ENCODE measurements at regions not wholly inside any gene's neighbourhood (a gene's known extent, or its start where the extent isn't known, plus 50 kb on each side); places are given as distances from the start of the nearest gene placed in this dataset.

DNA sequence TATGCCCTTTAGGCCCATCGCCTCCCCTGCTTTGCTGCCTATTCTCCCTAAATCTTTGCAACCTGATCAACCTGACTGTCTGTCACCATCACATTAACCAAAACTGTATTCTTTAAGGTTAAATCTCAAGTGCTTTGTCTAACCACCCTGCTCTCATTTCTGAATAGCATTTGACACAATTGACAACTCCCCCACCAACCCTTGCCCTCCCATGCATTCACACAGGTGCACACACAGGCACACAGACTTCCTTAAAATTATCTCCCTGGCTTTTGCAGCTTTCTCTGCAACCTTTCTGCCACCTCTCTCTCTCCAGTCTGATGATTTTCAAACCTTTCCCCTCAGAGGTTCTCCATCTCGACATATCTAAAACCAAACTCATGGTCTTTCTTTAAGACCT, 64.6 kb upstream of the ST8SIA3 start:
- POLR2A ChIA-PET: no interaction called here
- CTCF ChIA-PET: interaction anchor here (0.7 kb wide), 1 partner anchor 540 kb away, joined by 4 read pairs; no protein-coding TSS in a partner anchor
- no peak overlapping the region for H3K27ac ChIP-seq (ENCODE audit: extremely low read depth, low read depth, low read length)

DNA sequence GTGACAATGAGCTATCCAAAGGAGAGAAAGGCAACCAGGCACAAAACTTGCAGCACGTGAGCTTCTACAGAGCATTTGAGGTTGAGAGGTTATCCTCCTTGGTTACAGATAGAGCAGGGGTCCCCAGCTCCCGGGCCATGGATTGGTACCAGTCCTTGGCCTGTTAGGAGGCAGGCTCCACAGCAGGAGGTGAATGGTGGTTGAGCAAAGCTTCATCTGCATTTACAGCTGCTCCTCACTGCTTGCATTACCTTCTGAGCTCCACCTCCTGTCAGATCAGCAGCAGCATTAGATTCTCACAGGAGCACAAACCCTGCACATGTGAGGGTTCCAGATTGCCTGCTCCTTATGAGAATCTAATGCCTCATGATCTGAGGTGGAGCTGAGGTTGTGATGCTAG, 57.8 kb upstream of the ST8SIA3 start:
- Histone ChIP-seq H3K4me3 (ENCODE audit: low read depth, low read length) (no peak overlapping the region), H3K4me1 (ENCODE audit: control insufficient read depth, insufficient read depth, low read length) (no peaks in the 10 kb centered on the region), H3K27ac (ENCODE audit: extremely low read depth, low read depth, low read length) (no peak overlapping the region), H3K36me3 (ENCODE audit: control insufficient read depth in 2 of 2, insufficient read depth in 1 of 2, low read length in 2 of 2) (no peaks in the 10 kb centered on the region), H3K9me3 (ENCODE audit: control insufficient read depth, insufficient read depth, low read depth, low read length) (no peaks in the 10 kb centered on the region)
- ChIA-PET POLR2A (no interaction called here), CTCF (no interaction called here)
- TF ChIP-seq ZNF610 (tag by site-specific recombination; IDR thresholded peaks at IDR 0.05; ENCODE audit: borderline replicate concordance) (peak; percentile 80; the same call in 1 of the 2 replicates), MEIS1 (CRISPR knock-in tag; IDR thresholded peaks at IDR 0.05; ENCODE audit: borderline replicate concordance) (no peak)

More for the DNA sequence above, 64.6 kb upstream of the ST8SIA3 start:
- H3K9me3 ChIP-seq (ENCODE audit: control insufficient read depth, insufficient read depth, low read depth, low read length): no peaks in the 10 kb centered on the region
- TF ChIP-seq, protein P1, sequence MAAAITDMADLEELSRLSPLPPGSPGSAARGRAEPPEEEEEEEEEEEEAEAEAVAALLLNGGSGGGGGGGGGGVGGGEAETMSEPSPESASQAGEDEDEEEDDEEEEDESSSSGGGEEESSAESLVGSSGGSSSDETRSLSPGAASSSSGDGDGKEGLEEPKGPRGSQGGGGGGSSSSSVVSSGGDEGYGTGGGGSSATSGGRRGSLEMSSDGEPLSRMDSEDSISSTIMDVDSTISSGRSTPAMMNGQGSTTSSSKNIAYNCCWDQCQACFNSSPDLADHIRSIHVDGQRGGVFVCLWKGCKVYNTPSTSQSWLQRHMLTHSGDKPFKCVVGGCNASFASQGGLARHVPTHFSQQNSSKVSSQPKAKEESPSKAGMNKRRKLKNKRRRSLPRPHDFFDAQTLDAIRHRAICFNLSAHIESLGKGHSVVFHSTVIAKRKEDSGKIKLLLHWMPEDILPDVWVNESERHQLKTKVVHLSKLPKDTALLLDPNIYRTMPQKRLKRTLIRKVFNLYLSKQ (tag by site-specific recombination; IDR thresholded peaks at IDR 0.05; ENCODE audit: borderline replicate concordance): no peak
- TF ChIP-seq ZBTB21 (tag by site-specific recombination; IDR thresholded peaks at IDR 0.05) (no peak), ZNF335 (tag by site-specific recombination; conservative IDR thresholded peaks at IDR 0.05) (no peak), HOXD13 (CRISPR knock-in tag; IDR thresholded peaks at IDR 0.05; ENCODE audit: borderline replicate concordance) (no peak), KLF8 (tag by site-specific recombination; IDR thresholded peaks at IDR 0.05) (no peak), ZNF19 (tag by site-specific recombination; IDR thresholded peaks at IDR 0.05; ENCODE audit: low read depth) (no peak), FEZF1 (tag by site-specific recombination; IDR thresholded peaks at IDR 0.05) (no peak), ZNF621 (tag by site-specific recombination; IDR thresholded peaks at IDR 0.05) (no peak), HOXC10 (CRISPR knock-in tag; IDR thresholded peaks at IDR 0.05) (no peak), ZNF155 (tag by site-specific recombination; IDR thresholded peaks at IDR 0.05) (no peak), ZNF548 (tag by site-specific recombination; IDR thresholded peaks at IDR 0.05) (no peak), ZNF214 (tag by site-specific recombination; IDR thresholded peaks at IDR 0.05; ENCODE audit: borderline replicate concordance) (no peak), ZNF585B (tag by site-specific recombination; IDR thresholded peaks at IDR 0.05) (no peak)
- TF ChIP-seq, protein P2, sequence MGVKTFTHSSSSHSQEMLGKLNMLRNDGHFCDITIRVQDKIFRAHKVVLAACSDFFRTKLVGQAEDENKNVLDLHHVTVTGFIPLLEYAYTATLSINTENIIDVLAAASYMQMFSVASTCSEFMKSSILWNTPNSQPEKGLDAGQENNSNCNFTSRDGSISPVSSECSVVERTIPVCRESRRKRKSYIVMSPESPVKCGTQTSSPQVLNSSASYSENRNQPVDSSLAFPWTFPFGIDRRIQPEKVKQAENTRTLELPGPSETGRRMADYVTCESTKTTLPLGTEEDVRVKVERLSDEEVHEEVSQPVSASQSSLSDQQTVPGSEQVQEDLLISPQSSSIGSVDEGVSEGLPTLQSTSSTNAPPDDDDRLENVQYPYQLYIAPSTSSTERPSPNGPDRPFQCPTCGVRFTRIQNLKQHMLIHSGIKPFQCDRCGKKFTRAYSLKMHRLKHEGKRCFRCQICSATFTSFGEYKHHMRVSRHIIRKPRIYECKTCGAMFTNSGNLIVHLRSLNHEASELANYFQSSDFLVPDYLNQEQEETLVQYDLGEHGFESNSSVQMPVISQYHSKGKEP (tag by site-specific recombination; IDR thresholded peaks at IDR 0.05): no peak
- TF ChIP-seq, protein P3, sequence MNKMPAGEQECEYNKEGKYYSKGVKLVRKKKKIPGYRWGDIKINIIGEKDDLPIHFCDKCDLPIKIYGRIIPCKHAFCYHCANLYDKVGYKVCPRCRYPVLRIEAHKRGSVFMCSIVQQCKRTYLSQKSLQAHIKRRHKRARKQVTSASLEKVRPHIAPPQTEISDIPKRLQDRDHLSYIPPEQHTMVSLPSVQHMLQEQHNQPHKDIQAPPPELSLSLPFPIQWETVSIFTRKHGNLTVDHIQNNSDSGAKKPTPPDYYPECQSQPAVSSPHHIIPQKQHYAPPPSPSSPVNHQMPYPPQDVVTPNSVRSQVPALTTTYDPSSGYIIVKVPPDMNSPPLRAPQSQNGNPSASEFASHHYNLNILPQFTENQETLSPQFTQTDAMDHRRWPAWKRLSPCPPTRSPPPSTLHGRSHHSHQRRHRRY (tag by site-specific recombination; IDR thresholded peaks at IDR 0.05): no peak
- TF ChIP-seq, protein P4, sequence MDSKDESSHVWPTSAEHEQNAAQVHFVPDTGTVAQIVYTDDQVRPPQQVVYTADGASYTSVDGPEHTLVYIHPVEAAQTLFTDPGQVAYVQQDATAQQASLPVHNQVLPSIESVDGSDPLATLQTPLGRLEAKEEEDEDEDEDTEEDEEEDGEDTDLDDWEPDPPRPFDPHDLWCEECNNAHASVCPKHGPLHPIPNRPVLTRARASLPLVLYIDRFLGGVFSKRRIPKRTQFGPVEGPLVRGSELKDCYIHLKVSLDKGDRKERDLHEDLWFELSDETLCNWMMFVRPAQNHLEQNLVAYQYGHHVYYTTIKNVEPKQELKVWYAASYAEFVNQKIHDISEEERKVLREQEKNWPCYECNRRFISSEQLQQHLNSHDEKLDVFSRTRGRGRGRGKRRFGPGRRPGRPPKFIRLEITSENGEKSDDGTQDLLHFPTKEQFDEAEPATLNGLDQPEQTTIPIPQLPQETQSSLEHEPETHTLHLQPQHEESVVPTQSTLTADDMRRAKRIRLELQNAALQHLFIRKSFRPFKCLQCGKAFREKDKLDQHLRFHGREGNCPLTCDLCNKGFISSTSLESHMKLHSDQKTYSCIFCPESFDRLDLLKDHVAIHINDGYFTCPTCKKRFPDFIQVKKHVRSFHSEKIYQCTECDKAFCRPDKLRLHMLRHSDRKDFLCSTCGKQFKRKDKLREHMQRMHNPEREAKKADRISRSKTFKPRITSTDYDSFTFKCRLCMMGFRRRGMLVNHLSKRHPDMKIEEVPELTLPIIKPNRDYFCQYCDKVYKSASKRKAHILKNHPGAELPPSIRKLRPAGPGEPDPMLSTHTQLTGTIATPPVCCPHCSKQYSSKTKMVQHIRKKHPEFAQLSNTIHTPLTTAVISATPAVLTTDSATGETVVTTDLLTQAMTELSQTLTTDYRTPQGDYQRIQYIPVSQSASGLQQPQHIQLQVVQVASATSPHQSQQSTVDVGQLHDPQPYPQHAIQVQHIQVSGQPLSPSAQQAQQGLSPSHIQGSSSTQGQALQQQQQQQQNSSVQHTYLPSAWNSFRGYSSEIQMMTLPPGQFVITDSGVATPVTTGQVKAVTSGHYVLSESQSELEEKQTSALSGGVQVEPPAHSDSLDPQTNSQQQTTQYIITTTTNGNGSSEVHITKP (tag by site-specific recombination; IDR thresholded peaks at IDR 0.05): no peak
- TF ChIP-seq, protein P5, sequence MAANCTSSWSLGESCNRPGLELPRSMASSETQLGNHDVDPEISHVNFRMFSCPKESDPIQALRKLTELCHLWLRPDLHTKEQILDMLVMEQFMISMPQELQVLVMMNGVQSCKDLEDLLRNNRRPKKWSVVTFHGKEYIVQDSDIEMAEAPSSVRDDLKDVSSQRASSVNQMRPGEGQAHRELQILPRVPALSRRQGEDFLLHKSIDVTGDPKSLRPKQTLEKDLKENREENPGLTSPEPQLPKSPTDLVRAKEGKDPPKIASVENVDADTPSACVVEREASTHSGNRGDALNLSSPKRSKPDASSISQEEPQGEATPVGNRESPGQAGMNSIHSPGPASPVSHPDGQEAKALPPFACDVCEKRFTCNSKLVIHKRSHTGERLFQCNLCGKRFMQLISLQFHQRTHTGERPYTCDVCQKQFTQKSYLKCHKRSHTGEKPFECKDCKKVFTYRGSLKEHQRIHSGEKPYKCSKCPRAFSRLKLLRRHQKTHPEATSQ (tag by site-specific recombination; IDR thresholded peaks at IDR 0.05): no peak
- no peak overlapping the region for H3K4me3 ChIP-seq (ENCODE audit: low read depth, low read length)
- no peaks in the 10 kb centered on the region for H3K36me3 ChIP-seq (ENCODE audit: control insufficient read depth in 2 of 2, insufficient read depth in 1 of 2, low read length in 2 of 2)
- H3K4me1 ChIP-seq (ENCODE audit: control insufficient read depth, insufficient read depth, low read length): no peaks in the 10 kb centered on the region
